IPS-NIHi7 (cell line): ENCODE measurements at regions not wholly inside any gene's neighbourhood (a gene's known extent, or its start where the extent isn't known, plus 50 kb on each side); places are given as distances from the start of the nearest gene placed in this dataset.

Experiments
- DNase-seq: peaks from one replicate; pipeline ENCODE4 v3.0.0; 2012; ENCODE audit warnings: mixed read lengths; ENCODE audit errors: extremely low spot score

GRCh38 chr7:128145191-128145590 is 95.9 kb upstream of the LEP start:
- DNase-seq: no peak

GRCh38 chr7:128146052-128146451 is 95.0 kb upstream of the LEP start:
- DNase-seq: no peak

GRCh38 chr7:128148676-128149075 is 92.4 kb upstream of the LEP start:
- DNase-seq: no peak

GRCh38 chr7:128150223-128150865 is 90.7 kb upstream of the LEP start:
- DNase-seq: no peak

GRCh38 chr7:128151635-128152034 is 89.4 kb upstream of the LEP start:
- DNase-seq: no peak

GRCh38 chr7:128152721-128153120 is 88.4 kb upstream of the LEP start:
- DNase-seq: no peak

- DNase-seq: no peak
Observed at GRCh38 chr7:128153436-128153835, 87.6 kb upstream of the LEP start.

- DNase-seq: no peak
Observed at GRCh38 chr7:128154504-128154903, 86.6 kb upstream of the LEP start.

- DNase-seq: no peak
Observed at GRCh38 chr7:128155100-128155740, 85.9 kb upstream of the LEP start.

- no peak for DNase-seq
Observed at GRCh38 chr7:128157906-128158305, 83.2 kb upstream of the LEP start.

GRCh38 chr7:128158370-128158769 is 82.7 kb upstream of the LEP start:
- DNase-seq: no peak

GRCh38 chr7:128160296-128160695 is 80.8 kb upstream of the LEP start:
- DNase-seq: no peak

- no peak for DNase-seq
Observed at GRCh38 chr7:128161466-128162125, 79.5 kb upstream of the LEP start.

- DNase-seq: no peak
Observed at GRCh38 chr7:128162666-128163065, 78.4 kb upstream of the LEP start.

- DNase-seq: no peak
Observed at GRCh38 chr7:128163473-128163872, 77.6 kb upstream of the LEP start.

- DNase-seq: peak; percentile 47
Observed at GRCh38 chr7:128164061-128164954, 76.8 kb upstream of the LEP start.

GRCh38 chr7:128164955-128165670 is 76.0 kb upstream of the LEP start:
- no peak for DNase-seq

GRCh38 chr7:128165927-128166420 is 75.1 kb upstream of the LEP start:
- DNase-seq: no peak

GRCh38 chr7:128166603-128167041 is 74.5 kb upstream of the LEP start:
- DNase-seq: peak; percentile 42

GRCh38 chr7:128167042-128167701 is 73.9 kb upstream of the LEP start:
- peak; percentile 61 for DNase-seq
